ENCODE measurements at regions not wholly inside any gene's neighbourhood (a gene's known extent, or its start where the extent isn't known, plus 50 kb on each side); places are given as distances from the start of the nearest gene placed in this dataset.

- Histone ChIP-seq H3K4me3 (no peak overlapping the region), H3K27me3 (no peaks in the 10 kb centered on the region), H3K9me3 (ENCODE audit: low read depth) (no peaks in the 10 kb centered on the region), H3K4me1 (ENCODE audit: low read depth) (no peaks in the 10 kb centered on the region), H3K27ac (no peak overlapping the region), H3K36me3 (no peaks in the 10 kb centered on the region)
- TF ChIP-seq, protein P1, sequence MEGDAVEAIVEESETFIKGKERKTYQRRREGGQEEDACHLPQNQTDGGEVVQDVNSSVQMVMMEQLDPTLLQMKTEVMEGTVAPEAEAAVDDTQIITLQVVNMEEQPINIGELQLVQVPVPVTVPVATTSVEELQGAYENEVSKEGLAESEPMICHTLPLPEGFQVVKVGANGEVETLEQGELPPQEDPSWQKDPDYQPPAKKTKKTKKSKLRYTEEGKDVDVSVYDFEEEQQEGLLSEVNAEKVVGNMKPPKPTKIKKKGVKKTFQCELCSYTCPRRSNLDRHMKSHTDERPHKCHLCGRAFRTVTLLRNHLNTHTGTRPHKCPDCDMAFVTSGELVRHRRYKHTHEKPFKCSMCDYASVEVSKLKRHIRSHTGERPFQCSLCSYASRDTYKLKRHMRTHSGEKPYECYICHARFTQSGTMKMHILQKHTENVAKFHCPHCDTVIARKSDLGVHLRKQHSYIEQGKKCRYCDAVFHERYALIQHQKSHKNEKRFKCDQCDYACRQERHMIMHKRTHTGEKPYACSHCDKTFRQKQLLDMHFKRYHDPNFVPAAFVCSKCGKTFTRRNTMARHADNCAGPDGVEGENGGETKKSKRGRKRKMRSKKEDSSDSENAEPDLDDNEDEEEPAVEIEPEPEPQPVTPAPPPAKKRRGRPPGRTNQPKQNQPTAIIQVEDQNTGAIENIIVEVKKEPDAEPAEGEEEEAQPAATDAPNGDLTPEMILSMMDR (IDR thresholded peaks at IDR 0.05; ENCODE audit: low read depth, low read length) = no peak
- no peak for DNase-seq (ENCODE audit: low read depth in 1 of 2, low spot score in 1 of 2)
Observed at GRCh38 chr2:195543063-195543462, 114.0 kb upstream of the SLC39A10 start.

DNA sequence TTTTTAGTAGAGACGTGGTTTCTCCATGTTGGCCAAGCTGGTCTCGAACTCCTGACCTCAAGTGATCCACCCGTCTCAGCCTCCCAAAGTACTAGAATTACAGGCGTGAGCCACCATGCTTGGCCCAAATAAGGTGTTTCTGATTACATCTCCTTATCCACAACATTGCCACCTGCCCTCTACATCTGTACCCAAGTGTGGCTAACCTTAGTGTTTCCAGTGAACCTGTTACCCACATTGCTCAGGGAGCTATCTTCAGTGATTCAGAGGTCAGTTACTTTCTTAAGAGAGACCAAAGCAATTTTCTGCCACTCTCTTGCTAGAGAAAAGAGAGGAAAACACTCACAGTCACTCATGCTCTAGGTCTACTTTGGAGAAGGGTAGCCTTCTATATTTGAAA, 115.0 kb upstream of the SLC39A10 start:
- Histone ChIP-seq H3K4me1 (ENCODE audit: low read depth) (peaks cover 2% of the 10 kb centered on the region), H3K27ac (no peak overlapping the region), H3K27me3 (no peaks in the 10 kb centered on the region), H3K9me3 (ENCODE audit: low read depth) (no peaks in the 10 kb centered on the region), H3K36me3 (no peaks in the 10 kb centered on the region), H3K4me3 (no peak overlapping the region)
- no peak for DNase-seq (ENCODE audit: low read depth in 1 of 2, low spot score in 1 of 2)
- TF ChIP-seq, protein P1 (IDR thresholded peaks at IDR 0.05; ENCODE audit: low read depth, low read length) = no peak

DNA sequence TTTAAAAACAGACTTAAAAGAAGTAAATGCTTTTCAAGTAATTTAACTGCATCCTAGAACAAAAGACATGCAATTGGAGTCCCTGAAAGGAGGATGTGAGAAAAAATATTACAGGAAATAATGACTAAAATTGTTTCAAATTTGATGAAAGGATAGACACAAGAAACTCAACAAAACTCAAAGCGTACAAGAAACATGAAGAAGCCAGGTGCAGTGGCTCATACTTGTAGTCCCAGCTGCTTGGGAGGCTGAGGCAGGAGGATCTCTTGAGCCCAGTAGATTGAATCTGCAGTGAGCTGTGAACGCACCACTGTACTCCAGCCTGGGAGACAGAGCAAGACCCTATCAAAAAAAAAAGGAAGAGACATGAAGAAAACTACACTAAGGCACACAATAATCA, 118.1 kb upstream of the SLC39A10 start:
- Histone ChIP-seq H3K4me1 (ENCODE audit: low read depth) (peaks cover 13% of the 10 kb centered on the region), H3K27ac (no peak overlapping the region), H3K27me3 (no peaks in the 10 kb centered on the region), H3K4me3 (no peak overlapping the region), H3K36me3 (no peaks in the 10 kb centered on the region), H3K9me3 (ENCODE audit: low read depth) (no peaks in the 10 kb centered on the region)
- no peak for DNase-seq (ENCODE audit: low read depth in 1 of 2, low spot score in 1 of 2)
- TF ChIP-seq, protein P1 (IDR thresholded peaks at IDR 0.05; ENCODE audit: low read depth, low read length) = no peak

DNA sequence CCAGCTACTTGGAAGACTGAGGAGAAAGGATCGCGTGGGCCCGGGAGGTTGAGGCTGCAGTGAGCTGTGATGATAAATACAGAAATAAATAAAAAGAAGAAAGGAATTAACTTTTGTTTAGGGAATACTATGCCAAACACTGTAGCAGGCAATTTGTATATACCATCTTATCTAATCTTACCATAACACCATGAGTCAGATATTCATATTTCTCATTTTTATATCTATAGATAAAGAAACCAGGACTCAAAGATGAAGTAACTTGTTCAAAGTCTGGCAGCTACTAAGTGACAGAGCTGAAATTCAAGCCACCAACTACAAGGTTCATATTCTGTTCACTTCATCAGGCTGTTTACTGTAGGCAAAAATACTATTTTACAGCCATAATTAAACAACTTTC, 119.2 kb upstream of the SLC39A10 start:
- no peaks in the 10 kb centered on the region for H3K27me3 ChIP-seq
- DNase-seq (ENCODE audit: low read depth in 1 of 2, low spot score in 1 of 2) = no peak
- H3K9me3 ChIP-seq (ENCODE audit: low read depth) = no peaks in the 10 kb centered on the region
- H3K4me3 ChIP-seq = no peak overlapping the region
- peaks cover 25% of the 10 kb centered on the region for H3K4me1 ChIP-seq (ENCODE audit: low read depth)
- TF ChIP-seq, protein P1 (IDR thresholded peaks at IDR 0.05; ENCODE audit: low read depth, low read length) = no peak
- no peak overlapping the region for H3K27ac ChIP-seq
- no peaks in the 10 kb centered on the region for H3K36me3 ChIP-seq

DNA sequence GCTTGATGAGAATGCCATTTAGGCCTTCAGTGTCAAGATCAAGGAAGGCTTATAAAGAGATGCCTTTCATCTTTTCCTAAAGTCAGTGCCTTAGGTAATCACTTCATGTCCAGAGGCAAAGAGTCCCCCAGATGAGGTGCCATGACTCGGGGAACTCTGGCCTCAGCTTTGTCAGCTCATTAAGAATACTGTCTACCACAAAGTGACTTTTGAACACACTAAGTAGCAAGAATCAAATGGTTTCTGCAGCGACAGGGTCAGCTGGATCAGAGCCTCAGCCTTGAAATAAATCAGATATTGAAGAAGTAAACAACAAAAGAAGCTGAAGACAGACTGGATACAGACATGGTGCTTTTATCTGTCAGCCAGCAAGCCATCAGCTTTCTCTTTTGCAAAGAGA, 120.1 kb upstream of the SLC39A10 start:
- H3K4me1 ChIP-seq (ENCODE audit: low read depth) = peaks cover 34% of the 10 kb centered on the region

More for the DNA sequence above, 120.1 kb upstream of the SLC39A10 start:
- no peak for DNase-seq (ENCODE audit: low read depth in 1 of 2, low spot score in 1 of 2)
- Histone ChIP-seq H3K4me3 (no peak overlapping the region), H3K27ac (no peak overlapping the region), H3K9me3 (ENCODE audit: low read depth) (no peaks in the 10 kb centered on the region), H3K36me3 (no peaks in the 10 kb centered on the region), H3K27me3 (no peaks in the 10 kb centered on the region)
- TF ChIP-seq, protein P1 (IDR thresholded peaks at IDR 0.05; ENCODE audit: low read depth, low read length) = no peak
